ENCODE measurements at regions not wholly inside any gene's neighbourhood (a gene's known extent, or its start where the extent isn't known, plus 50 kb on each side); places are given as distances from the start of the nearest gene placed in this dataset.

DNA sequence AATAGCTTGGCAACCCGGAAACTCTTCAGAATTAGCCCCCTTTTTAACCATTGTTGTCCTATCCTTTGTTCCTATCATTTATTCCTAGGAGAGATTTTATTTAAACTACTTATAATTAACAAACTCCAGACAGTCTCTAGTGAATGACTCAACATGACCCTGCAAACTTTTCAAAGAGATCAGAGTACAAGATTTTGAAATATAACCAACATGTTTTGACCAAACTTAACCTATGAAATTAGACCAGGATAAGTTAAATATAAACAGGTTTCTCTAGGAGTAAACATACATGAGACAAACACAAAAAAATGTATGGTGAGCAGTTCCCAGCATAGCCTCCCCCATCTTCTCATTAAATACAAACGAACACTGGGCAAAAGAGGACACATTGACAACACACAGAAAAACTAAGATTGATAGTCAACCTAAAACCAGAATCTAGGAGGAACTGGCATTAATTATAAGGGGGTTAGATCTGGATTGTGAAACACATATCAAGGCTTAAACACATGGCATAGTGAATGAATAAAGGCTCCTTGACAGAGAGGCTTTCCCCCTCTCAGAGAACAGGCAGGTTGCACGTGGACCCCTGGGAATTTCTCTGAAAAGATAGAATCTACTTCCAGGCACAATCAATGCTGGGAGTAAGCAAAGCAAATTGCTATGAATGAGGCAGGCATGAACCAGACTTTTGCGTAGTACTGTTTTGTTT is 284.1 kb downstream of the IRS1 start:
- no peak for DNase-seq

DNA sequence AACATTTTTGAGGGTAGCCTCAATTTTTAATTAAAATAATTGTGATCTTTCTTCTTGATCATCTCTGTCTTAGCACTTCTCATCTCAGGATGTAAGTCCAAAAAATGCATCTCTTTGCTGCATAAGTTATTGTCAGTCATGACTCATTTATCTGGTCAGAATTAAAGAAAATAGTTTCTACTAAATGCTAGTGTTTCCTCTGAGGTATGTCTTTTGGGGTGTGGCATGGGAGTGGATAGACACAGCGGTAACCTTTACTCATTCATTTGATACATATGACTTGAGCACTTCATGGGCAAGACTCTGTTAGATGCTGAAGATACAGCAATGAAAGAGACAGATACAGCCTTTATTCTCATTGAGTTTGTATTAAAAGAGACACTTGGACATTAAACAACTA is 284.7 kb downstream of the IRS1 start:
- no peak for DNase-seq

- no peak for DNase-seq
Measured at GRCh38 chr2:226511311-226511710, 288.3 kb downstream of the IRS1 start.

DNA sequence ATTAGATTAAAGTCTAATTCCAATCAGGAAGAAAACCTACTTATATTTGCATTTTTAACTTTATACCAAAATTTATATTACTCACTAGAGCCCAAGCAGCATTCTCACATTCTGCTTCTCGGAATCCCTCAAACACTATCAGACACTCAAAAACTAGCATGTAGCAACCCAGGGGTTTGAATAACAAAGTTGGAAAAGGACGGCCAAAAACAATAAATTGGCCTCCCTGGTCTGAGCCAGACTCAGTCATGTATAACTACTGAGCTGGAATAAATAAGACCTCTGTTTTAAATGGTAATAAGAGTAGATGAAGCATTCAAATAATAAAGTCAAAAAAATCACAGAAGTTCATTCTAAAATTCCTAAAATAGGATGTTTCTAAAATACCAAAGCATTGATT is 290.9 kb downstream of the IRS1 start:
- DNase-seq = no peak

GRCh38 chr2:226508005-226508404 is 291.6 kb downstream of the IRS1 start:
- DNase-seq = no peak

- no peak for DNase-seq
Measured at GRCh38 chr2:226497146-226497909, 302.3 kb downstream of the IRS1 start.

DNA sequence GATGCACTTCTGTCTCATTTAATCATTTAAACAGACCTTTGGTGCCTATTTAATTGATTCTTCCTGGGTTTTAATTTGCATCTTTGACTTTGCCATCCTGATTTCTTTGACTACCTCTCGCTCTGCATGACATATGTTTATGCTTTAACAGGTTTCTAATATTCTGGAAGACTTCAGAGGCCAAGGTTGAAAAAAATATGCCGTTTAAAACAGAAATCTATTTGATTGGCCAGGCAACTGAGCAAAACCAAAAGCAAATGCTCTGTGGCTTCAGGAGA is 303.4 kb downstream of the IRS1 start:
- DNase-seq = no peak

- no peak for DNase-seq
Measured at GRCh38 chr2:226495466-226496272, 304.0 kb downstream of the IRS1 start.

- DNase-seq = no peak
Measured at GRCh38 chr2:226491112-226491511, 308.5 kb downstream of the IRS1 start.

GRCh38 chr2:226489775-226490541 is 309.7 kb downstream of the IRS1 start:
- no peak for DNase-seq

DNA sequence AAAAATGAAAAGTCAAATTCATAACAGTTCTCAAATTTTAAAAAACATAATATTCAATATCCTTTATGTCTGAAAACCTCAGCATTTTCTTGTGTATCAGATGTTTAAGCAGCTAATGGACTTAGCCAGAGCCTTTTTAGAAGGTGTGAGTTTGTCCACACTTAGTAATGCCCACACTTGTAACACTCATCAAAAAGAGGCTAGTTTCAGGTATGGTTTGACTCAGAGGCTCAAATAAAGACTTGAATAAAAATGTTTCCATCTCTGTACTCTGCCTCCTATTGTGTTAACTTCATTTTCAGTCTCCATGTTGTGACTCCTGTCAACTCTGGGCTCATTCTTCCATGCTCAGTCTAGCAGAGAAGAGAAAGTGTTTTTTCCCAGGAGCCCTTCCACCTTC is 311.6 kb downstream of the IRS1 start:
- DNase-seq = no peak

DNA sequence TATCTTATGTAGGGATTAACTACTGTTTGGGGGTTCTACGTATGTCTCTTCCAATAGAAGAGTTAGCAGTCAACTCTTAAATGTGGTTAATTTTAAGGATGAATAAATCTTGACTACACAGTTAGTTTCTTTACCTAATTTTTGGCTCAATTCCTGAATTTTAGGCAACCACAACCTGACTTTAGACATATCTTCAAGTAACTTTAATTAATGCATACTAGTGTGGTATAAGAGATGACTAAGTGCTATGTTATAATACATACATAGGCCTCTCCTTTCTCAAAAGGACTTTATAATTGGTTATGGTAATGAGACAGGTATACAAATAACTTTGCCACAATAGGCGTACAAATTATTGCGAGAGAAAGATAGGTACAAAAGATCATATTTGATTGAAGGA is 312.0 kb downstream of the IRS1 start:
- DNase-seq = no peak

- no peak for DNase-seq
Measured at GRCh38 chr2:226483745-226484619, 315.6 kb downstream of the IRS1 start.

DNA sequence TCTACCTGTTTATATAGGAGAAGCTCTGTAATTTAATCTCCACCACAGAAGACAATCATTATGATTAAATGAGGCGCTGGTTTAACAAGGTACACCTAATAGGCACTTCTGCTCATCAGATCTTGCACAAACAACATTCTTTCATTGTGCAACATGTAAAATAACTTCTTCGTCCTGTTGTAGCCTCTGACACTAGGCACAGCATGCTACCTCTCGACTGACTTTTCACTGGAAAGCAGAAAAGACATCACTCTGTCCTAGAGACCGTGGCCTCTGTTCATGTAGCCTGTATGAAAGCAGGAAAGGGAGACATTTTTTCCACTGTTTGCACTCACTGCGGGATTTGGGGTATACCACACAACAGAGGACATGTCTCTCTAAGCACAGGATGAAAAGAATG is 316.5 kb downstream of the IRS1 start:
- peak in 1 of 3 experiments; percentile 8 for DNase-seq

GRCh38 chr2:226478109-226478809 is 321.4 kb downstream of the IRS1 start:
- DNase-seq = no peak

DNA sequence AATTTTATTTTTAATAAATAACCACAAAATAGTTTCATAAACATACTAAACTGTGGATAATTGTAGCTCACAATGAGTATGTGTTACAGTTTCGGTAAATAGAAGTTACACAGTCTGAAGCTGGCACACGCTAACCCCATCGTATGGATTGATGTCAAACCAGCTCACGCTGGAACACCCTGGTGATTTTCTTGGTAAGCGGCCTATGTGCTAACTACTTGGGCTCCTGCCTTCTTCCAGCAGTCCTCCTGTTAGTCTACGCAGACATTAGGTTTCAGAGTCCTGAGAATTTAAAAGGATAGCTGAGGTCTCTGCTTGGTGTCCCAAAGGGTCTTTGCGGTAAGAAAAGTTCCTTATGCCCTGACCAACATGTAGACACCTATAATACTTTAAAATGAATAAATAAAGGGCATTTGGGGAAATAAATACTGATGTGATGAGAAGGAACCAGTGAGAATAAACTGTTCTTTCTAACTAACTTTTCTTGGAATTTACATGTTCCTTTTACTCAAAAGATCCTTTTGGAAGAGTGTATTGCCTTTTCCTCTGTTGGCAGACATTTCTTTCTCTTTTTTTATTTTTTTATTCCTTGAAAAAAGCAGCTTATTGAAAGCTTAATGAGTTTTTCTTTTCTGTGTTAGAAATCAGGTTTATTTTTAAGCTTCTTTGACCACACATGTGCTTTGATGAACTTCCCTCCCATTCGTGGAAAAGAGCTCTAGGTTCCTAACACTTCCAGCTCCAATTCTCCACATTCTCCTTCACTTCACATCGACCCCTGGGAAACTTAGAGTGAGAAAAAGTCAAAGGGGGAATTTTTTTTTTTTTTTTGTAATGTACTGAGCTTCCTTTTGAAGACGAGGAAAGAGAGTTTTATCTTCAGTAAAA is 322.2 kb downstream of the IRS1 start:
- no peak for DNase-seq

DNA sequence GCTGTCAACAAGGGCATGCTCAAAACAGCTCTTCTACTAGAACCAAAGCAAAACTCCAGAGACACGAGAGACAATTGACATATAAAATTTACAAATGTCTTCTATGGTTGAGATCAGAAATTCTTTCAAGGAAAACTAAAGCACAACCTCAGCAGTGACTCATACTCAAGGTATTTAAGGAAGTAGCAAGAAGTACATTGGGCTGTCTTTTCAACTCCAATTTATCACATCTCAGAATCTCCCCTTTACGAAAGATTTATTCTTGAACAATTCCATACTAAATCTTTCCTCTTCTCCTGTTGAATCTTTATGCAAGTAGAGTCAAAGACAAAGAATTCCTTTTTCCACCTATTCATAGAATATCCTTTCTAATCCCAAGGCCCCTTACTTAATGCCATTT is 324.0 kb downstream of the IRS1 start:
- DNase-seq = no peak

- DNase-seq = no peak
Measured at GRCh38 chr2:226474131-226474530, 325.5 kb downstream of the IRS1 start.

DNA sequence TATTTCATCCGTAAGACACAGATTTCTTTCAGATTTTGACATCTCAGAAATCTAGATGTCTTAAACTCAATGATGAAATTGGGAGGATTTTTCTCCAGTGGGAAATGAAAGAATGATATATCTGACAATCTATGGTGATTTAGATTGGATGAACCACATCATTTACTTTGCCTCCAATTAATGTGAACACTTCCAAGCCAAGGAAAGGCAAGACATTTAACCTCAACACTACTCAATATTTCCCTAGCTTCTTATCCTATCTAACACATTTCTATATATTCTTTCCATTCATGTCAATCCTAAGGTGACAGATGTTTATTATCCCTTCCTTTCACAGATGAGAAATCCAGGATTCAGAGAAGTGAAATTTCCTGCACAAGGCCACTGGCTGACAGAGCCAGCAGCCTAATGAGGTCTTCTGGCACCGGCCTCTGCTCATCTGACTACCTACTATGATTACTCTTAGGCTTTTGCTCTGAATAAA is 327.6 kb downstream of the IRS1 start:
- DNase-seq = no peak

- no peak for DNase-seq
Measured at GRCh38 chr2:226467633-226468032, 332.0 kb downstream of the IRS1 start.

All from NCI-H1417 (cell line).